Liver (tissue), 8 donors: ENCODE measurements at regions not wholly inside any gene's neighbourhood (a gene's known extent, or its start where the extent isn't known, plus 50 kb on each side); places are given as distances from the start of the nearest gene placed in this dataset.

ENCODE experiments used
- DNase-seq: peaks from one replicate; pipeline ENCODE4 v3.0.0-alpha.2; 2017; ENCODE audit warnings: low spot score
- H3K27ac ChIP-seq, 2 donors: one replicate each; pipeline ENCODE4 v1.7.0; 2013; ENCODE audit warnings: inconsistent platforms in 2 of 2, low read length in 2 of 2, control low read depth in 1 of 2, low read depth in 1 of 2, mild to moderate bottlenecking in 1 of 2
- H3K27me3 ChIP-seq, 4 donors: one replicate each; pipeline versions ENCODE4 v1.6.1 to v1.7.0; 2013; ENCODE audit warnings: low read length in 3 of 4, inconsistent platforms in 1 of 4, mild to moderate bottlenecking in 1 of 4, moderate library complexity in 1 of 4; ENCODE audit not compliant: control insufficient read depth in 4 of 4, insufficient read depth in 4 of 4
- H3K36me3 ChIP-seq, 4 donors: one replicate each; pipeline versions ENCODE4 v1.6.1 to v1.7.0; 2013; ENCODE audit warnings: low read length in 3 of 4, mild to moderate bottlenecking in 3 of 4, low read depth in 1 of 4, moderate library complexity in 1 of 4; ENCODE audit not compliant: control insufficient read depth in 4 of 4, insufficient read depth in 3 of 4
- H3K4me1 ChIP-seq, 4 donors: one replicate each; pipeline versions ENCODE4 v1.6.1 to v1.7.0; 2013; ENCODE audit warnings: low read length in 3 of 4, mild to moderate bottlenecking in 3 of 4, moderate library complexity in 1 of 4; ENCODE audit not compliant: control insufficient read depth in 4 of 4, insufficient read depth in 4 of 4
- H3K4me3 ChIP-seq, 3 donors: one replicate each; pipeline versions ENCODE4 v1.6.1 to v1.7.0; 2013; ENCODE audit warnings: low read length in 3 of 3, control low read depth in 1 of 3, low read depth in 1 of 3, mild to moderate bottlenecking in 1 of 3
- H3K9ac ChIP-seq, 2 donors: one replicate each; pipeline ENCODE4 v1.7.0; 2013; ENCODE audit warnings: low read length in 2 of 2, mild to moderate bottlenecking in 2 of 2, moderate library complexity in 2 of 2, control low read depth in 1 of 2, low read depth in 1 of 2
- H3K9me3 ChIP-seq, 4 donors: one replicate each; pipeline versions ENCODE4 v1.6.1 to v1.7.0; 2013; ENCODE audit warnings: low read length in 3 of 4; ENCODE audit not compliant: control insufficient read depth in 4 of 4
- ATF3 ChIP-seq: IDR thresholded peaks from 2 replicates; pipeline ENCODE4 v1.6.1; 2016; ENCODE audit warnings: antibody characterized with exemption
- CTCF ChIP-seq: fragments of 150-350 bp; IDR thresholded peaks from 2 replicates; pipeline ENCODE4 v1.5.1; 2017; ENCODE audit warnings: improper control_type of control experiment, low read depth, low read length; ENCODE audit not compliant: missing input control
- EGR1 ChIP-seq, 2 donors: IDR thresholded peaks; 2 replicates each; pipeline ENCODE4 v1.6.1; 2016 to 2018; ENCODE audit warnings: antibody characterized with exemption in 2 of 2, low read depth in 2 of 2
- FOXA1 ChIP-seq: IDR thresholded peaks from 2 replicates; pipeline ENCODE4 v1.6.1; 2016; ENCODE audit warnings: antibody characterized with exemption
- FOXA2 ChIP-seq: IDR thresholded peaks from 2 replicates; pipeline ENCODE4 v1.6.1; 2016; ENCODE audit warnings: antibody characterized with exemption
- GABPA ChIP-seq, 2 donors: IDR thresholded peaks in 1 of 2; conservative IDR thresholded peaks in 1 of 2; 2 replicates each; pipeline ENCODE4 v1.6.1; 2016; ENCODE audit warnings: antibody characterized with exemption in 2 of 2, mild to moderate bottlenecking in 1 of 2, moderate library complexity in 1 of 2
- HNF4A ChIP-seq, 2 donors: conservative IDR thresholded peaks; 2 replicates each; pipeline ENCODE4 v1.6.1; 2016; ENCODE audit warnings: antibody characterized with exemption in 2 of 2, mild to moderate bottlenecking in 2 of 2
- HNF4G ChIP-seq: IDR thresholded peaks from 2 replicates; pipeline ENCODE4 v1.6.1; 2016; ENCODE audit warnings: antibody characterized with exemption
- JUND ChIP-seq, 2 donors: IDR thresholded peaks; 2 replicates each; pipeline ENCODE4 v1.6.1; 2016; ENCODE audit warnings: antibody characterized with exemption in 2 of 2
- MAX ChIP-seq: IDR thresholded peaks from 2 replicates; pipeline ENCODE4 v1.6.1; 2016; ENCODE audit warnings: antibody characterized with exemption
- NR2F2 ChIP-seq: IDR thresholded peaks from 2 replicates; pipeline ENCODE4 v1.6.1; 2016; ENCODE audit warnings: antibody characterized with exemption
- RAD21 ChIP-seq, 2 donors: IDR thresholded peaks; 2 replicates each; pipeline ENCODE4 v1.6.1; 2016; ENCODE audit warnings: antibody characterized with exemption in 2 of 2, mild to moderate bottlenecking in 2 of 2
- REST ChIP-seq: IDR thresholded peaks from 2 replicates; pipeline ENCODE4 v1.6.1; 2016; ENCODE audit warnings: antibody characterized with exemption, mild to moderate bottlenecking
- RXRA ChIP-seq, 2 donors: IDR thresholded peaks; 2 replicates each; pipeline ENCODE4 v1.6.1; 2017 to 2018; ENCODE audit warnings: antibody characterized with exemption in 2 of 2, mild to moderate bottlenecking in 1 of 2
- SP1 ChIP-seq: IDR thresholded peaks from 2 replicates; pipeline ENCODE4 v1.6.1; 2018; ENCODE audit warnings: antibody characterized with exemption, mild to moderate bottlenecking
- TAF1 ChIP-seq: conservative IDR thresholded peaks from 2 replicates; pipeline ENCODE4 v1.6.1; 2016; ENCODE audit warnings: antibody characterized with exemption, mild to moderate bottlenecking
- YY1 ChIP-seq: IDR thresholded peaks from 2 replicates; pipeline ENCODE4 v1.6.1; 2016; ENCODE audit warnings: antibody characterized with exemption, mild to moderate bottlenecking
- ZBTB33 ChIP-seq: IDR thresholded peaks from 2 replicates; pipeline ENCODE4 v1.6.1; 2016; ENCODE audit warnings: antibody characterized with exemption
- WGBS: extraction: QIAGEN DNeasy Blood & Tissue Kit; methylation state at CpG from one replicate; pipeline ENCODE4 v1.1.7; 2013; 5-methylcytosine and 5-hydroxymethylcytosine counted together
- donor health status: healthy.
- donor health status: healthy.
- donor health status: healthy.
- donor health status: healthy.
- donor health status: healthy.

- no peak for TF ChIP-seq ZBTB33
- TF ChIP-seq GABPA (IDR thresholded peaks at IDR 0.05 in 1 of 2, conservative IDR thresholded peaks at IDR 0.05 in 1 of 2): no peak
- no peak for TF ChIP-seq NR2F2
- TF ChIP-seq CTCF: no peak
Measured at GRCh38 chr4:187777954-187778353, 217.6 kb upstream of the ZFP42 start (continued).

GRCh38 chr4:187780070-187780469, 215.5 kb upstream of the ZFP42 start:
- 43% methylated on average over 2 of the region's 2 CpGs for WGBS

More at GRCh38 chr4:187780070-187780469, 215.5 kb upstream of the ZFP42 start:
- TF ChIP-seq REST: no peak
- TF ChIP-seq MAX: no peak
- no peak for TF ChIP-seq GABPA (IDR thresholded peaks at IDR 0.05 in 1 of 2, conservative IDR thresholded peaks at IDR 0.05 in 1 of 2)
- no peak for TF ChIP-seq FOXA2
- no peak for TF ChIP-seq JUND (IDR thresholded peaks at IDR 0.05)
- TF ChIP-seq ATF3: no peak
- no peak for TF ChIP-seq HNF4A (conservative IDR thresholded peaks at IDR 0.05)
- TF ChIP-seq RAD21 (IDR thresholded peaks at IDR 0.05): no peak
- no peak for TF ChIP-seq HNF4G
- no peak for TF ChIP-seq CTCF
- no peak for TF ChIP-seq SP1
- TF ChIP-seq NR2F2: no peak
- TF ChIP-seq ZBTB33: no peak
- TF ChIP-seq FOXA1: no peak
- no peak for TF ChIP-seq EGR1 (IDR thresholded peaks at IDR 0.05; ENCODE audit: low read depth in 2 of 2)
- no peak for TF ChIP-seq YY1
- no peak for TF ChIP-seq RXRA (IDR thresholded peaks at IDR 0.05)
- no peak for TF ChIP-seq TAF1
- no peaks in the 10 kb centered on the region for H3K4me1 ChIP-seq
- no peak overlapping the region for H3K9ac ChIP-seq
- no peak overlapping the region for H3K4me3 ChIP-seq
- peaks cover 0 to 3% (median 0%) of the 10 kb centered on the region in 4 donors for H3K9me3 ChIP-seq
- no peak overlapping the region for H3K27ac ChIP-seq
- DNase-seq: no peak
- no peaks in the 10 kb centered on the region for H3K27me3 ChIP-seq
- H3K36me3 ChIP-seq: no peaks in the 10 kb centered on the region
